PFSK-1 (cell line): ENCODE measurements at regions not wholly inside any gene's neighbourhood (a gene's known extent, or its start where the extent isn't known, plus 50 kb on each side); places are given as distances from the start of the nearest gene placed in this dataset.

Experiments used
- FOXP2 ChIP-seq: optimal IDR thresholded peaks from 2 replicates; pipeline ENCODE3; 2011; ENCODE audit warnings: borderline replicate concordance, control low read depth, inconsistent platforms; ENCODE audit not compliant: insufficient read depth; ENCODE audit errors: extremely low read length, extremely low read depth
- POLR2AphosphoS5 ChIP-seq: IDR thresholded peaks from 2 replicates; pipeline ENCODE4 v1.6.1; 2012; ENCODE audit warnings: low read depth, mild to moderate bottlenecking, control low read depth, low read length, moderate library complexity
- REST ChIP-seq, 2 experiments: IDR thresholded peaks; 2 replicates each; pipeline versions ENCODE4 v1.6.1 to v1.8.0; 2011 to 2012; ENCODE audit warnings: low read depth in 2 of 2, low read length in 2 of 2, control low read depth in 1 of 2, inconsistent platforms in 1 of 2, mild to moderate bottlenecking in 1 of 2, moderate library complexity in 1 of 2; ENCODE audit not compliant: insufficient read depth in 1 of 2
- SIN3A ChIP-seq: IDR thresholded peaks from 2 replicates; pipeline ENCODE4 v1.6.1; 2012; ENCODE audit warnings: mild to moderate bottlenecking, low read length, moderate library complexity, borderline replicate concordance; ENCODE audit not compliant: insufficient read depth
- TAF1 ChIP-seq: IDR thresholded peaks from 2 replicates; pipeline ENCODE4 v1.6.1; 2012; ENCODE audit warnings: low read length, control low read depth, borderline replicate concordance; ENCODE audit not compliant: insufficient read depth

GRCh38 chr2:163395602-163396001 lies 340.2 kb downstream of the FIGN start:
- TF ChIP-seq SIN3A = no peak
- TF ChIP-seq TAF1 = no peak
- no peak for TF ChIP-seq REST (IDR thresholded peaks at IDR 0.05; ENCODE audit: insufficient read depth in 1 of 2, low read depth in 2 of 2, low read length in 2 of 2)
- TF ChIP-seq FOXP2 = no peak
- no peak for TF ChIP-seq POLR2AphosphoS5

- TF ChIP-seq REST (IDR thresholded peaks at IDR 0.05; ENCODE audit: insufficient read depth in 1 of 2, low read depth in 2 of 2, low read length in 2 of 2) = no peak
- TF ChIP-seq SIN3A = no peak
- no peak for TF ChIP-seq TAF1
- TF ChIP-seq FOXP2 = no peak
- TF ChIP-seq POLR2AphosphoS5 = no peak
These were observed 346.0 kb downstream of the FIGN start for GRCh38 chr2:163389838-163390237.

- TF ChIP-seq POLR2AphosphoS5 = no peak
- no peak for TF ChIP-seq SIN3A
These were observed 360.3 kb downstream of the FIGN start for GRCh38 chr2:163375472-163375871.

- TF ChIP-seq REST (IDR thresholded peaks at IDR 0.05; ENCODE audit: insufficient read depth in 1 of 2, low read depth in 2 of 2, low read length in 2 of 2) (no peak), SIN3A (no peak), TAF1 (no peak)
These were observed 360.7 kb downstream of the FIGN start for GRCh38 chr2:163375070-163375469.

- TF ChIP-seq FOXP2 = no peak
- TF ChIP-seq REST (IDR thresholded peaks at IDR 0.05; ENCODE audit: insufficient read depth in 1 of 2, low read depth in 2 of 2, low read length in 2 of 2) = no peak
- TF ChIP-seq POLR2AphosphoS5 = no peak
- TF ChIP-seq TAF1 = no peak
- no peak for TF ChIP-seq SIN3A
These were observed 361.5 kb downstream of the FIGN start for GRCh38 chr2:163374282-163374681.

- TF ChIP-seq FOXP2 (no peak), SIN3A (no peak), REST (IDR thresholded peaks at IDR 0.05; ENCODE audit: insufficient read depth in 1 of 2, low read depth in 2 of 2, low read length in 2 of 2) (no peak), POLR2AphosphoS5 (no peak), TAF1 (no peak)
These were observed 362.3 kb downstream of the FIGN start for GRCh38 chr2:163373496-163373895.
